ENCODE measurements at regions not wholly inside any gene's neighbourhood (a gene's known extent, or its start where the extent isn't known, plus 50 kb on each side); places are given as distances from the start of the nearest gene placed in this dataset.
A peak's percentile ranks its signal among the peaks of the same experiment; 100 is the strongest.

- no peak overlapping the region for H3K4me3 ChIP-seq (ENCODE audit: control insufficient read depth, low read depth, low read length)
- no peak for TF ChIP-seq CTCF (conservative IDR thresholded peaks at IDR 0.05; ENCODE audit: control insufficient read depth, insufficient read depth, low read depth, low read length)
- DNase-seq (ENCODE audit: low read depth) = no peak
Observed at GRCh38 chr6:169906688-169907418, 155.4 kb downstream of the ERMARD start.

DNA sequence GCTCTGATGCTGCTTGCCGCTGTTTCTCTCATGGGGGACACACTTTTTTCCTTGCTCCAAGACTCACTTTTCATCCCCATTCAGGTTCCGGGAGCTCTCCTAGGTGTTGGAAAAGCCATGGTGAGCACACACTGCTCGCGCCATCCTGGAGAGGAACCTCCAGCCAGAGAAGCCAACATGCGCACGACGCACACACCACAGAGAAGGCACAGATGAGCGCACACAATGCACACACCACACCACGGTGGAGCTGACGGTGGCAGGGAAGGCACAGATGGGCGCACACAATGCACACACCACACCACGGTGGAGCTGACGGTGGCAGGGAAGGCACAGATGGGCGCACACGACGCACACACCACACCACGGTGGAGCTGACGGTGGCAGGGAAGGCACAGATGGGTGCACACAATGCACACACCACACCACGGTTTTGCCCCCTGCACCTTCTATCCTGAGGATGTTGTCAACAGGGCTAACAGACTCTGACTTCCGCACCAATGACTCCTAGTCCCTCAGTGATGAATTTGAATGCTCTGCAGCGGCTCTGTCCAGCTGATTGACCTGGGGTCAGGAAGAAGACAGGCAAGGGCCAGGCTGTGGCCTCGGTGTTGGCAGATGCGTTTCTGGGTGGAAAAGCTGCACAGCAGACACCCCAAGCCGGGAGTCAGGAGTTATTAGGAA, 154.7 kb downstream of the ERMARD start:
- no peak for TF ChIP-seq CTCF (conservative IDR thresholded peaks at IDR 0.05; ENCODE audit: control insufficient read depth, insufficient read depth, low read depth, low read length)
- no peak for DNase-seq (ENCODE audit: low read depth)
- no peak overlapping the region for H3K4me3 ChIP-seq (ENCODE audit: control insufficient read depth, low read depth, low read length)

GRCh38 chr6:169905041-169905807, 153.8 kb downstream of the ERMARD start:
- DNase-seq (ENCODE audit: low read depth) = peak; percentile 74
- H3K4me3 ChIP-seq (ENCODE audit: control insufficient read depth, low read depth, low read length) = no peak overlapping the region
- no peak for TF ChIP-seq CTCF (conservative IDR thresholded peaks at IDR 0.05; ENCODE audit: control insufficient read depth, insufficient read depth, low read depth, low read length)

DNA sequence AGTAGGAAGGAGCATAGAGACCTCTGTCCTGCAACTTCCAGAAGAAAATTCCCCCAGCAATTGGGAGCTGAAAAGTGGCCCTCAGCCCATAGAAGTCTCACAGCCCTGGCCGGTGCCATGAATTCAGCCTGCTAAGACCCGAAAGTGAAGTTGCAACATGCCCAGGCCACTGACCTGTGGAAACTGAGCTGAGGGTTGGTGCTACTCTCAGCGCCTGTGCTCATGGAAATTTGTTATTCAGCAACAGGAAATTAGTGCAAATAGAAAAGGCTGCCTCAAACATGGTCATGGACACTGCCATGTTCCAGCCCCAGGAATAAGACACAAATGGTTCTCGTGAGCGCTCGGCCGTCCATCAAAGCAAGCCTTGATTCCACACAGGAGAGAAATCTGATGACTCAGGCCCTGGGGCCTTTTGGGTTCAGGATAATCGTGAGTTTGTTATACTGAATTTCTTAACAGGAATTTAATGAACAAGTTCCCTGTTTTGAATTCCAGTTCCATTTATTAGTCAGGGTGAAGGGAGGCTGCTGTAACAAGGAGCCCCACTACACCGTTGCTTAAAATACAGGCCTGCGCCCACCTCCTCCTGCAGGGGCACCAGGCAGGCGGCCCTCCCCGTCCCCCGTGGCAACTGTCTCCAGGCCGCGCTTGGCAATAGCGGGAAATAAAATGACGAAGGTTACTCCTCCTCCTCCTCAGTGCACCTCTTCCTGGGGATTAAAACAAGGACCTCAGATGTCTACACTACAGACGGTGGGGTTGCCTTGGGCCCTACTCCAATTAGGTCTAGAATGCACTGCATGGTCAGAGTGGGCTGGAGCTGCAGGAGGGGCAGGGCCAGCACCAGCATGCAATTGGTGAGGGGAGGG, 152.9 kb downstream of the ERMARD start:
- DNase-seq (ENCODE audit: low read depth) = no peak
- H3K4me3 ChIP-seq (ENCODE audit: control insufficient read depth, low read depth, low read length) = no peak overlapping the region
- TF ChIP-seq CTCF (conservative IDR thresholded peaks at IDR 0.05; ENCODE audit: control insufficient read depth, insufficient read depth, low read depth, low read length) = no peak

DNA sequence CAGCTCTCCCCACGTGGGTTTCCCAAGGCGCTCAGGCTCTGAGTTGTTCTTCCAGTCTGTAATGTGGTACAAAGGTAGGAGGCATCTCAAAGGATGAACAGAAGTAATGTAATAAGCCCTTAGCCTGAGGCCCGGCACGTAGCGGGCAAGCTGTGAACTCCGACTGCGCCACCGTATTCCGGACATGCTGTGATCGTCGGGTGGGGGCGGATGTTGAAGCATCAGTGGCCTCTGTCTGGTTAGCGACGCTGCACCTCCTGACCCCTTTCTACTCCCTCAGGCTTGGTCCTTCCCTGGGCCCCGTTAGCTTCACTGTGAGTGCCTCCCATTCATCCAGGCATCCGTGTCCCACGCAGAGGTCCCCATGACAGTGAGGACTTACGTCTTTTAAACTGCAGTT, 151.7 kb downstream of the ERMARD start:
- no peak for DNase-seq (ENCODE audit: low read depth)
- TF ChIP-seq CTCF (conservative IDR thresholded peaks at IDR 0.05; ENCODE audit: control insufficient read depth, insufficient read depth, low read depth, low read length) = no peak
- no peak overlapping the region for H3K4me3 ChIP-seq (ENCODE audit: control insufficient read depth, low read depth, low read length)

GRCh38 chr6:169902604-169903003, 151.2 kb downstream of the ERMARD start:
- no peak overlapping the region for H3K4me3 ChIP-seq (ENCODE audit: control insufficient read depth, low read depth, low read length)
- no peak for TF ChIP-seq CTCF (conservative IDR thresholded peaks at IDR 0.05; ENCODE audit: control insufficient read depth, insufficient read depth, low read depth, low read length)
- no peak for DNase-seq (ENCODE audit: low read depth)

Measured in fibroblast of mammary gland (primary cell).